SK-N-SH treated with all-trans-retinoic acid at 6 μM for 48 hours (cell line): ENCODE measurements at regions not wholly inside any gene's neighbourhood (a gene's known extent, or its start where the extent isn't known, plus 50 kb on each side); places are given as distances from the start of the nearest gene placed in this dataset.

Experiments used
- ATAC-seq: fragments of 200-7000 bp; cut with Tn5 transposase; 3 replicates; pipeline ENCODE4 v1.9.1; 2020; ENCODE audit warnings: mild to moderate bottlenecking, moderate library complexity
- CSDC2 ChIP-seq: fragments of 250-450 bp; sonication (Bioruptor Pico); IDR thresholded peaks from 2 replicates; pipeline ENCODE4 v1.5.0; 2020; ENCODE audit warnings: mild to moderate bottlenecking, moderate library complexity
- CSRNP3 ChIP-seq: fragments of 250-450 bp; sonication (Bioruptor Pico); IDR thresholded peaks from 2 replicates; pipeline ENCODE4 v1.5.1; 2021; ENCODE audit warnings: mild to moderate bottlenecking, moderate library complexity
- ESRRG ChIP-seq: fragments of 250-450 bp; sonication (Bioruptor Pico); IDR thresholded peaks from 2 replicates; pipeline ENCODE4 v1.6.1; 2021; ENCODE audit warnings: mild to moderate bottlenecking
- GLIS3 ChIP-seq: fragments of 250-450 bp; sonication (Bioruptor Pico); IDR thresholded peaks from 2 replicates; pipeline ENCODE4 v1.5.0; 2020; ENCODE audit warnings: mild to moderate bottlenecking, moderate library complexity
- ISL1 ChIP-seq: fragments of 250-450 bp; sonication (Bioruptor Pico); IDR thresholded peaks from 2 replicates; pipeline ENCODE4 v2.1.2; 2022; ENCODE audit warnings: mild to moderate bottlenecking, moderate library complexity
- PATZ1 ChIP-seq: fragments of 250-450 bp; sonication (Bioruptor Pico); IDR thresholded peaks from 2 replicates; pipeline ENCODE4 v1.8.0; 2020; ENCODE audit warnings: mild to moderate bottlenecking, moderate library complexity, borderline replicate concordance
- RARB ChIP-seq: fragments of 250-450 bp; sonication (Bioruptor Pico); IDR thresholded peaks from 2 replicates; pipeline ENCODE4 v1.8.0; 2021; ENCODE audit warnings: mild to moderate bottlenecking, moderate library complexity
- SNAI2 ChIP-seq: fragments of 250-450 bp; sonication (Bioruptor Pico); IDR thresholded peaks from 2 replicates; pipeline ENCODE4 v1.5.0; 2020; ENCODE audit warnings: mild to moderate bottlenecking, moderate library complexity
- TCF4 ChIP-seq: fragments of 250-450 bp; sonication (Bioruptor Pico); IDR thresholded peaks from 2 replicates; pipeline ENCODE4 v1.8.0; 2021; ENCODE audit warnings: mild to moderate bottlenecking, moderate library complexity, borderline replicate concordance
- TOX ChIP-seq: fragments of 250-450 bp; sonication (Bioruptor Pico); IDR thresholded peaks from 2 replicates; pipeline ENCODE4 v1.8.0; 2021; ENCODE audit warnings: mild to moderate bottlenecking, moderate library complexity, borderline replicate concordance
- TSHZ2 ChIP-seq: fragments of 250-450 bp; sonication (Bioruptor Pico); IDR thresholded peaks from 2 replicates; pipeline ENCODE4 v1.5.0; 2020; ENCODE audit warnings: mild to moderate bottlenecking, moderate library complexity
- ZC3H10 ChIP-seq: fragments of 250-450 bp; sonication (Bioruptor Pico); IDR thresholded peaks from 2 replicates; pipeline ENCODE4 v1.5.1; 2021; ENCODE audit warnings: mild to moderate bottlenecking, moderate library complexity
- ZFP3 ChIP-seq: fragments of 250-450 bp; sonication (Bioruptor Pico); IDR thresholded peaks from 2 replicates; pipeline ENCODE4 v1.5.0; 2020; ENCODE audit warnings: mild to moderate bottlenecking, moderate library complexity
- ZFP30 ChIP-seq: fragments of 450-650 bp; formaldehyde crosslinking; IDR thresholded peaks from 2 replicates; pipeline ENCODE4 v1.5.0; 2022; ENCODE audit warnings: mild to moderate bottlenecking, moderate library complexity
- ZNF565 ChIP-seq: fragments of 450-650 bp; formaldehyde crosslinking; conservative IDR thresholded peaks from 2 replicates; pipeline ENCODE4 v1.5.0; 2020; ENCODE audit warnings: low read depth, mild to moderate bottlenecking, moderate library complexity
- ZNF8 ChIP-seq: fragments of 450-650 bp; formaldehyde crosslinking; IDR thresholded peaks from 2 replicates; pipeline ENCODE4 v1.5.0; 2020; ENCODE audit warnings: mild to moderate bottlenecking, moderate library complexity
- TF ChIP-seq, protein P1 (sequence below): fragments of 250-450 bp; sonication (Bioruptor Pico); IDR thresholded peaks from 2 replicates; pipeline ENCODE4 v1.8.0; 2021; ENCODE audit warnings: low read depth, mild to moderate bottlenecking, moderate library complexity, borderline replicate concordance
- TF ChIP-seq, protein P2 (sequence below): fragments of 250-450 bp; sonication (Bioruptor Pico); IDR thresholded peaks from 2 replicates; pipeline ENCODE4 v1.5.1; 2020; ENCODE audit warnings: low read depth, mild to moderate bottlenecking, moderate library complexity

DNA sequence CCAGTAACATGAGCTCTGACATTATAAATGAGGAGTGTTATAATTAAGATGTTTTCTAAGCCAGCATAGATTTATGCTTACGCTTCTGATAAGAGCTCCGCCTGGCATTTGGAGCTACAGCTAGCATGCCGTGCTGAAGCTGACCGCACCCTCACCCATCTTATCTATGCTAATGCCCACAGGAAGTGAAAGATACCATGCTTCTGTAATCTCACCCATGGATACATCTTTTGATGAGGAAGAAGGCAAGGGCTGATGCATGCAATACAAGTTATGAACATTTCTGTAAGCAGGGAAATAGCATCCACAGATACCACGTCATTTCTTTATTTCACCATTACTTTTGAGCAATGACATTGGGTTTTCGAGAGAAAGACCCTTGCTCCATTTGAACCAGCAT, 82.3 kb downstream of the ARL4C start:
- no peak for ATAC-seq
- TF ChIP-seq TCF4 (CRISPR knock-in tag) (no peak), SNAI2 (no peak), ZNF8 (CRISPR knock-in tag) (no peak), CSRNP3 (CRISPR knock-in tag) (no peak), CSDC2 (CRISPR knock-in tag) (no peak)

- ATAC-seq = no peak
- no peak for TF ChIP-seq RARB (CRISPR knock-in tag)
- no peak for TF ChIP-seq ZNF565 (CRISPR knock-in tag)
- TF ChIP-seq, all 23 proteins: peak for 0
Measured at GRCh38 chr2:234412726-234413125, 84.2 kb downstream of the ARL4C start.

- no peak for ATAC-seq
- TF ChIP-seq ISL1 (CRISPR knock-in tag) (no peak), ZC3H10 (CRISPR knock-in tag) (no peak), TCF4 (CRISPR knock-in tag) (no peak), TSHZ2 (no peak), GLIS3 (CRISPR knock-in tag) (no peak), ZFP30 (CRISPR knock-in tag) (no peak), PATZ1 (no peak), ZNF8 (CRISPR knock-in tag) (no peak)
- TF ChIP-seq, protein P1, sequence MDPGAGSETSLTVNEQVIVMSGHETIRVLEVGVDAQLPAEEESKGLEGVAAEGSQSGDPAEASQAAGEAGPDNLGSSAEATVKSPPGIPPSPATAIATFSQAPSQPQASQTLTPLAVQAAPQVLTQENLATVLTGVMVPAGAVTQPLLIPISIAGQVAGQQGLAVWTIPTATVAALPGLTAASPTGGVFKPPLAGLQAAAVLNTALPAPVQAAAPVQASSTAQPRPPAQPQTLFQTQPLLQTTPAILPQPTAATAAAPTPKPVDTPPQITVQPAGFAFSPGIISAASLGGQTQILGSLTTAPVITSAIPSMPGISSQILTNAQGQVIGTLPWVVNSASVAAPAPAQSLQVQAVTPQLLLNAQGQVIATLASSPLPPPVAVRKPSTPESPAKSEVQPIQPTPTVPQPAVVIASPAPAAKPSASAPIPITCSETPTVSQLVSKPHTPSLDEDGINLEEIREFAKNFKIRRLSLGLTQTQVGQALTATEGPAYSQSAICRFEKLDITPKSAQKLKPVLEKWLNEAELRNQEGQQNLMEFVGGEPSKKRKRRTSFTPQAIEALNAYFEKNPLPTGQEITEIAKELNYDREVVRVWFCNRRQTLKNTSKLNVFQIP = no peak
- TF ChIP-seq, protein P2, sequence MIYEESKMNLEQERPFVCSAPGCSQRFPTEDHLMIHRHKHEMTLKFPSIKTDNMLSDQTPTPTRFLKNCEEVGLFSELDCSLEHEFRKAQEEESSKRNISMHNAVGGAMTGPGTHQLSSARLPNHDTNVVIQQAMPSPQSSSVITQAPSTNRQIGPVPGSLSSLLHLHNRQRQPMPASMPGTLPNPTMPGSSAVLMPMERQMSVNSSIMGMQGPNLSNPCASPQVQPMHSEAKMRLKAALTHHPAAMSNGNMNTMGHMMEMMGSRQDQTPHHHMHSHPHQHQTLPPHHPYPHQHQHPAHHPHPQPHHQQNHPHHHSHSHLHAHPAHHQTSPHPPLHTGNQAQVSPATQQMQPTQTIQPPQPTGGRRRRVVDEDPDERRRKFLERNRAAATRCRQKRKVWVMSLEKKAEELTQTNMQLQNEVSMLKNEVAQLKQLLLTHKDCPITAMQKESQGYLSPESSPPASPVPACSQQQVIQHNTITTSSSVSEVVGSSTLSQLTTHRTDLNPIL (CRISPR knock-in tag) = no peak
Measured at GRCh38 chr2:234411793-234412192, 85.1 kb downstream of the ARL4C start.

GRCh38 chr2:234410526-234410925, 86.4 kb downstream of the ARL4C start:
- no peak for TF ChIP-seq ZNF565 (CRISPR knock-in tag)
- TF ChIP-seq, protein P2 (CRISPR knock-in tag) = no peak
- TF ChIP-seq ESRRG (CRISPR knock-in tag) = no peak
- TF ChIP-seq GLIS3 (CRISPR knock-in tag) = no peak
- no peak for TF ChIP-seq ZFP3 (CRISPR knock-in tag)
- TF ChIP-seq RARB (CRISPR knock-in tag) = no peak
- no peak for TF ChIP-seq ISL1 (CRISPR knock-in tag)
- no peak for TF ChIP-seq TOX (CRISPR knock-in tag)
- TF ChIP-seq, protein P1 = no peak
- TF ChIP-seq ZC3H10 (CRISPR knock-in tag) = no peak
- TF ChIP-seq PATZ1 = no peak
- TF ChIP-seq TSHZ2 = no peak
- TF ChIP-seq, all 23 proteins: peak for 0
- no peak for ATAC-seq
